Uterus (tissue), 2 donors: ENCODE measurements at regions not wholly inside any gene's neighbourhood (a gene's known extent, or its start where the extent isn't known, plus 50 kb on each side); places are given as distances from the start of the nearest gene placed in this dataset.

ENCODE experiments used
- POLR2A ChIP-seq, 2 donors: fragments of 450-650 bp; IDR thresholded peaks; one replicate each; pipeline ENCODE4 v1.6.1; 2016; ENCODE audit warnings: antibody characterized with exemption in 2 of 2, mild to moderate bottlenecking in 1 of 2, moderate library complexity in 1 of 2
- TF ChIP-seq, protein P1 (sequence below), 4 experiments: fragments of 200-600 bp in 2 of 4; fragments of 450-650 bp in 2 of 4; sonication (generic) in 2 of 4; IDR thresholded peaks; one replicate each; pipeline ENCODE4 v1.5.1; 2016 to 2019; ENCODE audit warnings: antibody characterized with exemption in 4 of 4, mild to moderate bottlenecking in 2 of 4, moderate library complexity in 1 of 4

DNA sequence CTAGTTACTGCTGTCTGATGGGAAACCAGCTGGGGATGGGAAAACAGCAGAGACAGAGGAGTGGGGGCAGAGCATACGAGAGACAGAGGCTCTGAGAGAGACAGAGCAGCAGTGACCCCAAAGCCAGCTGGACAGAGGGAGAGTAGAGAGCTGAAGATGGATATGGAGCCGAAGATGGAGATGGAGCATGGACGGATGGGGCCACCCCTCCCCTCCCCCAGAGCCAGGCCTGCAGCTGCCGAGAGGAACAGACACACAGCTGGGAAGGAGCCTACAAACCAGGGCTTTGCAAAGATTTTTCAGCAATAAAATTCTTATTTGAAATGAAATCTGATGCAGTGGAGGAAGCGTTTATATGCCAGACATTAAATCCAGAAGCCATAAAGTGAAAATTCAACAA lies 167.6 kb upstream of the LINGO1 start:
- TF ChIP-seq, protein P1, sequence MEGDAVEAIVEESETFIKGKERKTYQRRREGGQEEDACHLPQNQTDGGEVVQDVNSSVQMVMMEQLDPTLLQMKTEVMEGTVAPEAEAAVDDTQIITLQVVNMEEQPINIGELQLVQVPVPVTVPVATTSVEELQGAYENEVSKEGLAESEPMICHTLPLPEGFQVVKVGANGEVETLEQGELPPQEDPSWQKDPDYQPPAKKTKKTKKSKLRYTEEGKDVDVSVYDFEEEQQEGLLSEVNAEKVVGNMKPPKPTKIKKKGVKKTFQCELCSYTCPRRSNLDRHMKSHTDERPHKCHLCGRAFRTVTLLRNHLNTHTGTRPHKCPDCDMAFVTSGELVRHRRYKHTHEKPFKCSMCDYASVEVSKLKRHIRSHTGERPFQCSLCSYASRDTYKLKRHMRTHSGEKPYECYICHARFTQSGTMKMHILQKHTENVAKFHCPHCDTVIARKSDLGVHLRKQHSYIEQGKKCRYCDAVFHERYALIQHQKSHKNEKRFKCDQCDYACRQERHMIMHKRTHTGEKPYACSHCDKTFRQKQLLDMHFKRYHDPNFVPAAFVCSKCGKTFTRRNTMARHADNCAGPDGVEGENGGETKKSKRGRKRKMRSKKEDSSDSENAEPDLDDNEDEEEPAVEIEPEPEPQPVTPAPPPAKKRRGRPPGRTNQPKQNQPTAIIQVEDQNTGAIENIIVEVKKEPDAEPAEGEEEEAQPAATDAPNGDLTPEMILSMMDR (IDR thresholded peaks at IDR 0.05), result no peak
- TF ChIP-seq POLR2A (IDR thresholded peaks at IDR 0.05), result no peak
